Activated CD8-positive, alpha-beta memory T cell treated with anti-CD3 and anti-CD28 coated beads, Interleukin-2, amount 50 U/mL, for 48 hours (primary cell): ENCODE measurements at regions not wholly inside any gene's neighbourhood (a gene's known extent, or its start where the extent isn't known, plus 50 kb on each side); places are given as distances from the start of the nearest gene placed in this dataset.
"Not testable (repeated sequence)": the region's sequence is repeated elsewhere in the genome, so short reads cannot be mapped to it uniquely, and the experiment has no call there.

Experiments
- DNase-seq: peaks from one replicate; pipeline ENCODE4 v3.0.0-alpha.2; 2020

DNA sequence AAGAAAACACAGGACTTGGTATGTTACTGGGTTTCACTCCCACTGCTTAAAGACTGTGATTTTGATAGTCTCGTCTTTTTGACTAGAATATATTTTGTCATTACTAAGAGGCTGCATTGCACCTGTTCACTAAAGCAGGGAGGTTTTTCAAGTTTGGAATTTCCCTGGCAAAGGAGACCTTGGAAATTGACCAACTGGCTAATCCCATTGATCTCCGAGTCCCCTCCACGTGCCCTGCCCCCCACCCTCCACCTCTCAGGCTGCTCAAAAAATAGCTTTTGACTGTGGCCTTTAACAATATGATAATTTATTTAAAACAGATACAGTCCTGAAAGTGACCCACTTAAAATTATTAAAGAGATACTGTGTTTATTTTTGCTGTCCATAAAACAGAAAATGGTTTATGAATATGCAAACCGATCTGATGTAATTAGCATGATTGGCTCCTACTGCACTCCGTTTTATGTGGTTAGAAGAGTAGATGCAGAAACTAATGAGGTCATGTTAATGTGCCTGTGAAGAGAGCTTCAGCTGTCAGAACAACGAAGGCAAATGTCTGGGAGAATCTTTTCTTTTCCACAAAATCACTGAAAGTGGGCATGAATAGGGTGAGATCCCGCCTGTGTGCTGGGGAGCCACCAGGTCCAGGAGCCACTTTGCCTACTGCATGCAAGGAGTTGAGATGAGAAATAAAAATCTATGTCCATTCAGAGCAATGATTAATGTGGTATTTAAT is 361.5 kb downstream of the RRAGC start:
- DNase-seq: no peak

DNA sequence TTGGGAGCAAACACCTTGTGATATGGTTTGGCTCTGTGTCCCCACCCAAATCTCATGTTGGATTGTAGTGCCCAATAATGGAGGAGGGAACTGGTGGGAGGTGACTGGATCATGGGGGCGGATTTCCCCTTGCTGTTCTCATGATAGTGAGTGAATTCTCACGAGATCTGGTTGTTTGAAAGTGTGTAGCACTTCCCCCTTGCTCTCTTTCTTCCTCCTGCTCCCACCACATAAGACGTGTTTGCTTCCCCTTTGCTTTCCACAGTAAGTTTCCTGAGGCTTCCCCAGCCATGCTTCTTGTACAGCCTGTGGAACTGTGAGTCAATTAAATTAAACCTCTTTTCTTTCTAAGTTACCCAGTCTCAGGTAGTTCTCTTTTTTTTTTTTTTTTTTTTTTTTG is 366.3 kb downstream of the RRAGC start:
- not testable (repeated sequence) for DNase-seq

GRCh38 chr1:38489844-38490270 is 369.7 kb downstream of the RRAGC start:
- DNase-seq: peak; percentile 76

GRCh38 chr1:38488162-38488898 is 371.2 kb downstream of the RRAGC start:
- no peak for DNase-seq

DNA sequence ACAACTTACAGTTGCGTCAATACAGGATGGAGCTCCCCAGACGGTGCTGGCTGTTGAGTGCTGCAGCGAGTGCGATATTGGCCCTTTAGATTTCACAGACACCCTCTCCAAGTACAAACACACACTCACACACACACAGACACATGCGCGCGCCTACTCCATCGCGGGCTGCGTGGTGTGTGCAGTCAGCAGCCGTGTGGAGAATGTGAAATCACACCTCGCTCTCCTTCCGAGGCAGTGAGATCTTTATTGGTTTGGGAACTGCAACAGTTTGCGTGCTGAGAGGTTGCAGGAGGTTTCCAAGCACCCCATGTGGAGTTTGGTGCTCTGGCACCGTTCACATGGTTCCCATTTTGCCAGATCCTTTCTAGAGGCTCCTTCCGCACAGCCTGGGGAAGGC is 372.2 kb downstream of the RRAGC start:
- no peak for DNase-seq

GRCh38 chr1:38486085-38486484 is 373.5 kb downstream of the RRAGC start:
- no peak for DNase-seq

GRCh38 chr1:38481871-38482826 is 377.4 kb downstream of the RRAGC start:
- no peak for DNase-seq

GRCh38 chr1:38479662-38480061 is 379.9 kb downstream of the RRAGC start:
- not testable (repeated sequence) for DNase-seq

- DNase-seq: no peak
These were observed 381.8 kb downstream of the RRAGC start for GRCh38 chr1:38477811-38478210.

- DNase-seq: no peak
These were observed 382.8 kb downstream of the RRAGC start for GRCh38 chr1:38476850-38477178.

- no peak for DNase-seq
These were observed 383.3 kb downstream of the RRAGC start for GRCh38 chr1:38476111-38476849.

GRCh38 chr1:38475624-38476005 is 384.0 kb downstream of the RRAGC start:
- no peak for DNase-seq

DNA sequence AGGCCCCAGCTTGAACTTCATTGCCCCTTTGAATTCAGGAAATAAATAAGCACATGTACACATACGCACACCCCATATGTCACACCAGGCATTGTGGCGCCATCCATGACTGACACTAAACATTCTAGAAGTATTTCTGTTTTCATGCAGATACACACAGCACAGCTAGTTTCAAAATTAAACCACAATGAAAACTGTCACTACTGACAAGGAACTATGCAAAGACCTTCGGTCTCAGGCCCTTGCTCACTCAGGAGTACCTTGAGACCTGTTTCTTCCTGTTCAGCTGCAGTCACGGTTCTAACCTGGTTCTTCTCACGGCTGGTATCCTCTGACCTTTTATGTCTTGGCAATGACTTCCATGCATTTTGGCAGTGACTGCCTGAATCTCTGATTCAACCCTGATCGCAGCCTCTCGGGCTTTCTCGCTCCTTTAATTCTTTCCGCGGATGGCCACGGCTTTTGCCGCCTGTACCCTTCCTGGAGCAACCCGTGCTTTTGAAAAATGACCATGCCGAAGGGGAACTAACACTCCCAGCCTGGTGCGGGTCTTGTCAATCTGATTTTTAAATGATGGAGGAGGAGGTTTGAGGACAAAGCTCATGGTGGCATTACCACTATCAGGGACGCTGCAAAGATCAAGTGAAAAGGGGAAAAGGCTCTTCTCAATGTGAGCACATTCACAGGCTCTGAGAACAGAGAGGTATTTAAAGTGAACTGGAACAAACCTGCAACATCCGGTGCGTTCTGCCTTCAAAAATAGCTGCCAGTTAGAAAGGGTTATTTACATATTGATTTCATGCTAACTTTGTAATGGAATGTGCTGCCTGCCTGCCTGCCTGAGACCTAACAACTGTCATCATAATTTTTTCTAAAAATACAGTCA is 384.6 kb downstream of the RRAGC start:
- no peak for DNase-seq

GRCh38 chr1:38466487-38466886 is 393.1 kb downstream of the RRAGC start:
- no peak for DNase-seq

DNA sequence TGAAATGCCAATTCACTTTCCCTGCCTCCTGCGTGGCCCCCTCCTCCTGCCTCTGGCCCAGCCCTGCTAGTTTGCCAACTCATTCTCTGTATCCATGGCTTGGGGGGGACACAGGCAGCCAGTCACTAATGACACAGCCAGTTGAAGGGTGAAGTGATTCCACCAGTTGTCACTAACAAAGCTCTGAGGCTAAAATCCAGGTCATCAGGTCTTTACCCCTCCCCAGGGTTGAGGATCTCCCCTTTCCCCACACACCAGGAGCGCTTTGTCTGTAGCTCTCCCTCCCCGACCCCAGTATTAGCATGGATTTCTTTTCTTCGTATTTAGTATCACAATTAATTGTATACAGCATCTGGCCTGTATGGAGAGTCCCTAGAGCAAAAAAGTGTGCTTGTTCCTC is 394.1 kb downstream of the RRAGC start:
- no peak for DNase-seq

DNA sequence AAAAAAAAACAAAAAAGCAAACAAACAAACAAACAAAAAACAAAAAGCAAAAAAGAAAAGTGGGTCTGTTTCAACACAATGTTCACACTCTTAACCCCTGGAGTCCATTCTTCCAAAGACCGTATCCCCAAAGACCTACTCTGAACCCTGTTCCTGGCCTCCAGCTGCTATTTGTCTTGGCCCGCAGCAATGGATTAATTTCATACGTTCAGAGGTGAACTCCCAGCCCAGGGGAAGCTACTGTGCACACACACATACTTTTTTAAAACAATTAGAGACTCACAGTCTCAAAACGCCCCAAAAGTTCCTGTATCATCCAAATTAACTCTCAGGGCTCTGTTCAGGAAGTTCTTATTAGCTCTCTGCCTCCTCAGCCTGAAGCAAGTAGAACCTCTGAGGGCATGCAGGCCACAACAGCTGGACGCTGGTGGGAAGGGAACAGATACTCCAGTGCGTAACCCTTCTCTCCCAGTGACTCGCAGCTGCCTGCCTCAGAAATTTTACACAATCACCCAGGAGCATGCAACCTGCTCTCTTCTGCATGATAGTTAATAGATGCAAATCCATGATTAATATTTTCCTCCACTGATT is 395.4 kb downstream of the RRAGC start:
- no peak for DNase-seq

GRCh38 chr1:38463074-38463473 is 396.5 kb downstream of the RRAGC start:
- DNase-seq: no peak

- no peak for DNase-seq
These were observed 403.1 kb downstream of the RRAGC start for GRCh38 chr1:38456531-38456876.

DNA sequence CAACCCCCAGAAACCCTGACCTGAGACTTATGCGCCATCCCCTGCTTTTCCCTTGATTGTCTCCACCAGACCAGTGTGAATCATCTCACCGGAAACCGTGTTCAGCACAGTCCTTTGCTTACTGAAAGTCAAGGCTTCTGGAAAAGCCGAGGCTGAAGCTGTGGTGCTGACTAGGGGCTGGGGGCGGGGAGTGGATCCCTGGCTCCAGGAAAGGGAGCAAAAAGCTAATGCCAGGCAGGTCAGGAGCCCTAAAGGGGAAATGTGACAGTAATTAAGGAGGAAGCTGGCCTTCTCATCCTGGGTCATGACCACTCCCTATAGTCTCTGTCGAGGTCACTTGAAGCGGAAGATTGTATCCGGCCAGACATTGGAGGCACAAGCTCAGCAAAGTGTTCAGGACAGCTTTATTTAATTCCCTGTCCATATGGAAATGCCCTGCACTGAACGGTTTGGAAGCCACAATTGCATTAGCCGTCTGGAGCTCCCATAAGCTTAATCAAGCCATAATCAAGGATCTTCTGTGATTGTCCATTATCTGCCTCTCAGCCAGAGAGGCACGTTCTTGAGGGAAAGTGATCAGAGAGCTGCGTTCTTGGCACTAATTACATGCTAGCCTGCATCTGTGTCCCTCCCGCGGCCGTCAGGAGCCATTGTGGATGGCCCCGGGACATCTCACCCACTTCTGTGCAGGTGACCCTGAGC is 403.6 kb downstream of the RRAGC start:
- no peak for DNase-seq

DNA sequence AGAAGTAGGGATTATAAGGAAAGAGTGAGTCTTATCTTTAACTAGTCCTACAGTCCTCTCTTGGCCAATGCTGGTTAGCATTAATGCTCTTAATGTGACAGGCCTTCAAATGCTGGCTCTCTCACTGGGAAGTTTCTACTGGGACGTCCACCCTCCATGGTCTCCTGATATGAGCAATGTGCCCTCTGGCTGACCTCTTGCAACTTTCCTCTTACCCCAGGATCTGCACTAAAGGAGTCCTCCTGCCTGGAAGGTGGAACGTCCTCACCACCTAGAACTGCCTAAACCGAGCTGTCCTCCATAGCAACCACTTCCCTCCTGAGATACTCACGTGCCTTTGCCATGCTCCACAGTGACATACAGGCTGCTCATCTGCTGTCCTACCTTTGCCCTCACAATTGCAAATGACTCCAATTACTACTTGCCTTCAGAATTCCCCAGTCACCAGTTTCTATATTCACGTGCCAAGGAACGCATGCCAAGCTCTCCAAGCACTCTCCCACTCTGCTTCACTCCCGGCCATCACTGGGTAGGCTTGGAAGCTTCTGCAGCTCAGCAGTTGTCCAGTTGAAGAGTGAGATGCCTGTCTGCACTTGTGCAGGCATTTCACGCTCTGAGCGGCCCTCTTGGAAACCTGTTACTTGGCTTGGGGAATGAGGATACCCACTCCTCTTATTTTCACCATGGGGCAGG is 404.7 kb downstream of the RRAGC start:
- no peak for DNase-seq
